AG10803 (cell line): ENCODE measurements at regions not wholly inside any gene's neighbourhood (a gene's known extent, or its start where the extent isn't known, plus 50 kb on each side); places are given as distances from the start of the nearest gene placed in this dataset.

Experiments used
- DNase-seq: peaks from one replicate; pipeline ENCODE4 v3.0.0; 2010; ENCODE audit warnings: low read depth
- H3K4me3 ChIP-seq: 2 replicates; pipeline ENCODE4 v1.5.1; 2011; ENCODE audit warnings: mild to moderate bottlenecking, low read length, control low read depth
- CTCF ChIP-seq: conservative IDR thresholded peaks from 2 replicates; pipeline ENCODE4 v1.5.1; 2011; ENCODE audit warnings: mild to moderate bottlenecking, low read length, control low read depth, inconsistent platforms

GRCh38 chr17:10249271-10250010, 51.0 kb upstream of the GAS7 start:
- peak; percentile 55 for DNase-seq
- no peak overlapping the region for H3K4me3 ChIP-seq
- no peak for TF ChIP-seq CTCF
